ENCODE measurements at regions not wholly inside any gene's neighbourhood (a gene's known extent, or its start where the extent isn't known, plus 50 kb on each side); places are given as distances from the start of the nearest gene placed in this dataset.
A peak's percentile ranks its signal among the peaks of the same experiment; 100 is the strongest.

GRCh38 chr14:28152453-28153044 is 614.0 kb upstream of the FOXG1 start:
- Histone ChIP-seq H3K27ac (no peak overlapping the region), H3K4me1 (no peaks in the 10 kb centered on the region), H3K27me3 (no peaks in the 10 kb centered on the region), H3K9me3 (peaks cover 0 to 4% (median 0%) of the 10 kb centered on the region in 12 donors), H3K36me3 (no peaks in the 10 kb centered on the region), H3K4me3 (no peak overlapping the region)
- WGBS, 4 donors: 63 to 71% (median 67%) methylated on average over 4 of the region's 4 CpGs
- intact Hi-C loops (cut with DNase I): no loop called here
- no peak for ATAC-seq
- TF ChIP-seq POLR2A (IDR thresholded peaks at IDR 0.05): no peak
- no peak for TF ChIP-seq CTCF (IDR thresholded peaks at IDR 0.05)
- no peak for DNase-seq

DNA sequence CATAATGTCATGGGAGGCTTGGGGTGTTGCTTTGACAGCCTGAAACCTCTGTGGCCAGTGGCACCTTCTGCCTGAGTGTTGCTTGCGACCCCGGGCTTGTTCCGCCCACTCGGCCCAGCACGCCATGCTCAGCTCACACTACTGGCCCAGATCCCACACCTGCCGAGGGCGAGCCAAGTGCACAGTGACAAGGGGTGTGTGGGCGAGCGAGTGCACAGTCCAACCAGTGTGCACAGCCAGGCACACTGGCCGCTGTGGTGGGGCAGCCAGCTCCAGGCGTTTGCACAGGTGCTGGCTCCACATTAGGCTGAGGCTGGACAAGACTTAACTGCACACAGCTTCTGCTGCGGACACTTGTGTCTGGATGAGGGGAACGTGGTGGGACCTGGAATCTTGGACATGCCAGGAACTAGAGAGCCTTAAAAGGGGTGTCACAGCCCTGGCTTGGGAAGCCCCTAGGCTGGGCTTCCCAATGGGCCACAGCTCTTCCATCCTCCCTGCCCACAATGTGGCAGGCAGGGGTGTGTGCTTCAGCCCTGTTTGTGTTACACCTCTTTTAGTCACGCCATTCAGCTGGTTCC is 609.2 kb upstream of the FOXG1 start:
- no peak for TF ChIP-seq CTCF (IDR thresholded peaks at IDR 0.05)
- TF ChIP-seq POLR2A (IDR thresholded peaks at IDR 0.05): no peak
- Histone ChIP-seq H3K4me3 (no peak overlapping the region), H3K27ac (no peak overlapping the region), H3K36me3 (no peaks in the 10 kb centered on the region), H3K9me3 (peaks cover 0 to 4% (median 0%) of the 10 kb centered on the region in 12 donors), H3K27me3 (no peaks in the 10 kb centered on the region), H3K4me1 (no peaks in the 10 kb centered on the region)
- DNase-seq: no peak
- intact Hi-C loops (cut with DNase I): no loop called here
- ATAC-seq: peak in 1 of 4 donors; percentile 27
- 81 to 85% (median 84%) methylated on average over 12 to 14 of the region's 14 CpGs for WGBS, 4 donors

GRCh38 chr14:28157887-28158791 is 608.4 kb upstream of the FOXG1 start:
- WGBS, 4 donors: 80 to 87% (median 84%) methylated on average over 11 to 26 of the region's 26 CpGs
- Histone ChIP-seq H3K4me3 (no peak overlapping the region), H3K27me3 (no peaks in the 10 kb centered on the region), H3K9me3 (peaks cover 0 to 4% (median 0%) of the 10 kb centered on the region in 12 donors), H3K36me3 (no peaks in the 10 kb centered on the region), H3K27ac (no peak overlapping the region), H3K4me1 (no peaks in the 10 kb centered on the region)
- intact Hi-C loops (cut with DNase I): no loop called here
- TF ChIP-seq POLR2A (IDR thresholded peaks at IDR 0.05): no peak
- ATAC-seq (no peak), DNase-seq (no peak)

GRCh38 chr14:28161040-28161439 is 605.5 kb upstream of the FOXG1 start:
- WGBS, 4 donors: 76 to 81% (median 78%) methylated on average over 2 of the region's 2 CpGs

More at GRCh38 chr14:28161040-28161439, 605.5 kb upstream of the FOXG1 start:
- TF ChIP-seq POLR2A (IDR thresholded peaks at IDR 0.05) (no peak), CTCF (IDR thresholded peaks at IDR 0.05) (no peak)
- no peak overlapping the region for H3K4me3 ChIP-seq
- DNase-seq (no peak), ATAC-seq (no peak)
- H3K27me3 ChIP-seq: no peaks in the 10 kb centered on the region
- intact Hi-C loops (cut with DNase I): no loop called here
- no peak overlapping the region for H3K27ac ChIP-seq
- H3K36me3 ChIP-seq: no peaks in the 10 kb centered on the region
- peaks cover 0 to 4% (median 0%) of the 10 kb centered on the region in 12 donors for H3K9me3 ChIP-seq
- no peaks in the 10 kb centered on the region for H3K4me1 ChIP-seq

Measured in heart left ventricle (tissue), 16 donors.